DOHH2 (cell line): ENCODE measurements at regions not wholly inside any gene's neighbourhood (a gene's known extent, or its start where the extent isn't known, plus 50 kb on each side); places are given as distances from the start of the nearest gene placed in this dataset.

Source experiments
- H3F3A ChIP-seq: fragments of 200-600 bp; sonication (generic), shearing (Covaris generic); 2 replicates; pipeline ENCODE4 v1.6.0; 2016; ENCODE audit warnings: antibody characterized with exemption, mild to moderate bottlenecking; ENCODE audit not compliant: control insufficient read depth, insufficient read depth
- H3K27ac ChIP-seq: fragments of 200-600 bp; sonication (generic); 2 replicates; pipeline ENCODE4 v1.5.1; 2014; ENCODE audit warnings: low read depth, mild to moderate bottlenecking, low read length, moderate library complexity
- H3K27me3 ChIP-seq: fragments of 200-600 bp; sonication (generic); 2 replicates; pipeline ENCODE4 v1.6.1; 2014; ENCODE audit warnings: mild to moderate bottlenecking, low read length, mixed read lengths; ENCODE audit not compliant: control insufficient read depth
- H3K36me3 ChIP-seq: fragments of 200-600 bp; sonication (generic); 2 replicates; pipeline ENCODE4 v1.6.1; 2014; ENCODE audit warnings: mild to moderate bottlenecking, low read length, moderate library complexity, mixed read lengths; ENCODE audit not compliant: control insufficient read depth
- H3K4me1 ChIP-seq: fragments of 200-600 bp; sonication (generic); 2 replicates; pipeline ENCODE4 v1.6.1; 2014; ENCODE audit warnings: mild to moderate bottlenecking, low read length, mixed read lengths; ENCODE audit not compliant: control insufficient read depth
- H3K4me2 ChIP-seq: fragments of 200-600 bp; sonication (generic); 2 replicates; pipeline ENCODE4 v1.6.0; 2014; ENCODE audit warnings: mild to moderate bottlenecking, low read length, moderate library complexity
- H3K4me3 ChIP-seq: fragments of 200-600 bp; sonication (generic); 2 replicates; pipeline ENCODE4 v1.5.1; 2014; ENCODE audit warnings: mild to moderate bottlenecking, low read length, mixed read lengths
- H3K79me2 ChIP-seq: fragments of 200-600 bp; sonication (generic); 2 replicates; pipeline ENCODE4 v1.6.1; 2014; ENCODE audit warnings: mild to moderate bottlenecking, low read length, mixed read lengths; ENCODE audit not compliant: control insufficient read depth
- H3K9me2 ChIP-seq: fragments of 200-600 bp; sonication (generic); replicated peaks from 2 replicates; pipeline ENCODE4 v1.6.1; 2014; ENCODE audit warnings: mild to moderate bottlenecking, low read length, mixed read lengths; ENCODE audit not compliant: control insufficient read depth
- H3K9me3 ChIP-seq: fragments of 200-600 bp; sonication (generic); 2 replicates; pipeline ENCODE4 v1.6.1; 2014; ENCODE audit warnings: antibody characterized with exemption, low read length, mixed read lengths; ENCODE audit not compliant: control insufficient read depth, insufficient read depth
- H4K20me1 ChIP-seq: fragments of 200-600 bp; sonication (generic); 2 replicates; pipeline ENCODE4 v1.6.0; 2014; ENCODE audit warnings: low read depth, mild to moderate bottlenecking, antibody characterized with exemption, low read length, moderate library complexity; ENCODE audit not compliant: control insufficient read depth, insufficient read depth
- CTCF ChIP-seq: fragments of 200-600 bp; sonication (generic); IDR thresholded peaks from one replicate; pipeline ENCODE4 v1.5.1; 2014; ENCODE audit warnings: antibody characterized with exemption, mild to moderate bottlenecking, low read depth, low read length; ENCODE audit not compliant: poor library complexity, severe bottlenecking
- EZH2phosphoT487 ChIP-seq: fragments of 200-600 bp; sonication (generic); IDR thresholded peaks from 2 replicates; pipeline ENCODE4 v1.6.1; 2017; ENCODE audit warnings: borderline replicate concordance, mild to moderate bottlenecking, antibody characterized with exemption, low read length, moderate library complexity, mixed read lengths

DNA sequence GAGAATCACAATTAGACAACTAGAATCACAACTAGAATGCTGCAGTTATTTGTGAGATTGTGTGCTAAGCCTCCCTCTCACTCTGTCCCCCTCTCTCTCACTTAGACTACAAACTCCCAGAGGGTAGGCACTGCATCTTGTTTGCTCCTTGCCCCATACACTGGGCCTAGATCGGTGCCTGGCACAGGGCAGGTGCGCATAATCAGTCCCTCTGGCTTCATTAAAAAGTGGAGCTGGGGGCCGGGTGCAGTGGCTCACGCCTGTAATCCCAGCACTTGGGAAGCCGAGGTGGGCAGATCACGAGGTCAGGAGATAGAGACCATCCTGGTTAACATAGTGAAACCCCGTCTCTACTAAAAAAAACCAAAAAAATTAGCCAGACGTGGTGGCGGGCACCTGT, 456.8 kb downstream of the MIAT start:
- Histone ChIP-seq H3K4me3 (no peak overlapping the region), H3F3A (no peaks in the 10 kb centered on the region), H3K4me1 (no peaks in the 10 kb centered on the region), H4K20me1 (no peaks in the 10 kb centered on the region), H3K9me3 (no peaks in the 10 kb centered on the region; the same call in 1 of the 2 replicates), H3K79me2 (no peaks in the 10 kb centered on the region), H3K27me3 (no peaks in the 10 kb centered on the region), H3K27ac (no peak overlapping the region), H3K9me2 (no peaks in the 10 kb centered on the region), H3K36me3 (no peaks in the 10 kb centered on the region), H3K4me2 (no peak overlapping the region)
- TF ChIP-seq EZH2phosphoT487 (no peak), CTCF (no peak)

GRCh38 chr22:27115410-27115809, 458.0 kb downstream of the MIAT start:
- Histone ChIP-seq H3K9me3 (no peaks in the 10 kb centered on the region), H3K27ac (no peak overlapping the region), H4K20me1 (no peaks in the 10 kb centered on the region), H3K4me1 (no peaks in the 10 kb centered on the region), H3F3A (no peaks in the 10 kb centered on the region), H3K79me2 (no peaks in the 10 kb centered on the region), H3K4me2 (no peak overlapping the region), H3K9me2 (no peaks in the 10 kb centered on the region), H3K36me3 (no peaks in the 10 kb centered on the region), H3K27me3 (no peaks in the 10 kb centered on the region), H3K4me3 (no peak overlapping the region)
- no peak for TF ChIP-seq CTCF
- TF ChIP-seq EZH2phosphoT487: no peak

- no peaks in the 10 kb centered on the region for H3K79me2 ChIP-seq
- H3K36me3 ChIP-seq: no peaks in the 10 kb centered on the region
- no peaks in the 10 kb centered on the region for H3K9me3 ChIP-seq
- no peak overlapping the region for H3K4me2 ChIP-seq
- H3K27ac ChIP-seq: no peak overlapping the region
- no peaks in the 10 kb centered on the region for H3F3A ChIP-seq
- no peak for TF ChIP-seq CTCF
- TF ChIP-seq EZH2phosphoT487: no peak
- H3K9me2 ChIP-seq: no peaks in the 10 kb centered on the region
- no peak overlapping the region for H3K4me3 ChIP-seq
- H3K27me3 ChIP-seq: no peaks in the 10 kb centered on the region
- H3K4me1 ChIP-seq: no peaks in the 10 kb centered on the region
- no peaks in the 10 kb centered on the region for H4K20me1 ChIP-seq
Observed at GRCh38 chr22:27115816-27116256, 458.4 kb downstream of the MIAT start.
